ENCODE measurements at regions not wholly inside any gene's neighbourhood (a gene's known extent, or its start where the extent isn't known, plus 50 kb on each side); places are given as distances from the start of the nearest gene placed in this dataset.

DNA sequence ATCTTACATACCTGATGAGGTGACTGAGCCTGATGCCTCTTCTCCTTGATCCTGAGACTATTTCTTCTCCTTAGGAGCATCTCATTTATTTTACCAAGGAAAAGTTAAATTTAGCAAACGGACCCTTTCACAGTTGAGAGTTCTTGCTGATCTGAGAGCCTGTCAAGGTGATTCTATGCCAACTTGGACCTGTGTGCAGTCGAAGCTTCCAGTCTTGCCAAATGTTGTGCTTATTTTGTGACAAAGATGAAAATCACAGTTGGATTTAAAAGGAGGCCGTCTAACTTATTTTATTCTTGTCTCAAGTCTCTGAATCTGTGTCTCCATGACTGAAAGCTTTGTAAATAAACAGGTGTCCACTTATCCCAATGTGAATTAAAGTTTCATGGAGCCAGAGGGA lies 296.3 kb upstream of the EPHA3 start:
- no TSS peak for BruUV-seq (replicated peaks)
- no peak overlapping the region for H3K4me3 ChIP-seq (ENCODE audit: low read depth in 2 of 2, low read length in 2 of 2)
- TF ChIP-seq, protein P1, sequence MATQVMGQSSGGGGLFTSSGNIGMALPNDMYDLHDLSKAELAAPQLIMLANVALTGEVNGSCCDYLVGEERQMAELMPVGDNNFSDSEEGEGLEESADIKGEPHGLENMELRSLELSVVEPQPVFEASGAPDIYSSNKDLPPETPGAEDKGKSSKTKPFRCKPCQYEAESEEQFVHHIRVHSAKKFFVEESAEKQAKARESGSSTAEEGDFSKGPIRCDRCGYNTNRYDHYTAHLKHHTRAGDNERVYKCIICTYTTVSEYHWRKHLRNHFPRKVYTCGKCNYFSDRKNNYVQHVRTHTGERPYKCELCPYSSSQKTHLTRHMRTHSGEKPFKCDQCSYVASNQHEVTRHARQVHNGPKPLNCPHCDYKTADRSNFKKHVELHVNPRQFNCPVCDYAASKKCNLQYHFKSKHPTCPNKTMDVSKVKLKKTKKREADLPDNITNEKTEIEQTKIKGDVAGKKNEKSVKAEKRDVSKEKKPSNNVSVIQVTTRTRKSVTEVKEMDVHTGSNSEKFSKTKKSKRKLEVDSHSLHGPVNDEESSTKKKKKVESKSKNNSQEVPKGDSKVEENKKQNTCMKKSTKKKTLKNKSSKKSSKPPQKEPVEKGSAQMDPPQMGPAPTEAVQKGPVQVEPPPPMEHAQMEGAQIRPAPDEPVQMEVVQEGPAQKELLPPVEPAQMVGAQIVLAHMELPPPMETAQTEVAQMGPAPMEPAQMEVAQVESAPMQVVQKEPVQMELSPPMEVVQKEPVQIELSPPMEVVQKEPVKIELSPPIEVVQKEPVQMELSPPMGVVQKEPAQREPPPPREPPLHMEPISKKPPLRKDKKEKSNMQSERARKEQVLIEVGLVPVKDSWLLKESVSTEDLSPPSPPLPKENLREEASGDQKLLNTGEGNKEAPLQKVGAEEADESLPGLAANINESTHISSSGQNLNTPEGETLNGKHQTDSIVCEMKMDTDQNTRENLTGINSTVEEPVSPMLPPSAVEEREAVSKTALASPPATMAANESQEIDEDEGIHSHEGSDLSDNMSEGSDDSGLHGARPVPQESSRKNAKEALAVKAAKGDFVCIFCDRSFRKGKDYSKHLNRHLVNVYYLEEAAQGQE (IDR thresholded peaks at IDR 0.05; ENCODE audit: insufficient read depth in 1 of 2, low read depth in 2 of 2, low read length in 1 of 2), result no peak
- TF ChIP-seq, protein P2, sequence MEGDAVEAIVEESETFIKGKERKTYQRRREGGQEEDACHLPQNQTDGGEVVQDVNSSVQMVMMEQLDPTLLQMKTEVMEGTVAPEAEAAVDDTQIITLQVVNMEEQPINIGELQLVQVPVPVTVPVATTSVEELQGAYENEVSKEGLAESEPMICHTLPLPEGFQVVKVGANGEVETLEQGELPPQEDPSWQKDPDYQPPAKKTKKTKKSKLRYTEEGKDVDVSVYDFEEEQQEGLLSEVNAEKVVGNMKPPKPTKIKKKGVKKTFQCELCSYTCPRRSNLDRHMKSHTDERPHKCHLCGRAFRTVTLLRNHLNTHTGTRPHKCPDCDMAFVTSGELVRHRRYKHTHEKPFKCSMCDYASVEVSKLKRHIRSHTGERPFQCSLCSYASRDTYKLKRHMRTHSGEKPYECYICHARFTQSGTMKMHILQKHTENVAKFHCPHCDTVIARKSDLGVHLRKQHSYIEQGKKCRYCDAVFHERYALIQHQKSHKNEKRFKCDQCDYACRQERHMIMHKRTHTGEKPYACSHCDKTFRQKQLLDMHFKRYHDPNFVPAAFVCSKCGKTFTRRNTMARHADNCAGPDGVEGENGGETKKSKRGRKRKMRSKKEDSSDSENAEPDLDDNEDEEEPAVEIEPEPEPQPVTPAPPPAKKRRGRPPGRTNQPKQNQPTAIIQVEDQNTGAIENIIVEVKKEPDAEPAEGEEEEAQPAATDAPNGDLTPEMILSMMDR (IDR thresholded peaks at IDR 0.05), result no peak
- no peaks in the 10 kb centered on the region for H3K36me3 ChIP-seq (ENCODE audit: control insufficient read depth, insufficient read depth, low read length)
- no peak overlapping the region for H3K27ac ChIP-seq (ENCODE audit: low read length)
- POLR2A ChIA-PET, result no interaction called here
- intact Hi-C loops (cut with micrococcal nuclease; ENCODE audit: unreplicated experiment), result no loop called here
- in situ Hi-C loops (cut with HindIII; ENCODE audit: low pct_unique_long_range_greater_than_20kb, low sequenced_read_pairs), result no loop called here
- no peak for ATAC-seq
- no peak for DNase-seq (ENCODE audit: low read depth, low spot score)
- H3K4me1 ChIP-seq (ENCODE audit: control insufficient read depth, insufficient read depth, low read length), result no peaks in the 10 kb centered on the region
- H3K9me3 ChIP-seq (ENCODE audit: control insufficient read depth, insufficient read depth, low read depth, low read length), result no peaks in the 10 kb centered on the region
- CTCF ChIA-PET, result no interaction called here
- no peaks in the 10 kb centered on the region for H3K27me3 ChIP-seq (ENCODE audit: control insufficient read depth, insufficient read depth, low read length)

DNA sequence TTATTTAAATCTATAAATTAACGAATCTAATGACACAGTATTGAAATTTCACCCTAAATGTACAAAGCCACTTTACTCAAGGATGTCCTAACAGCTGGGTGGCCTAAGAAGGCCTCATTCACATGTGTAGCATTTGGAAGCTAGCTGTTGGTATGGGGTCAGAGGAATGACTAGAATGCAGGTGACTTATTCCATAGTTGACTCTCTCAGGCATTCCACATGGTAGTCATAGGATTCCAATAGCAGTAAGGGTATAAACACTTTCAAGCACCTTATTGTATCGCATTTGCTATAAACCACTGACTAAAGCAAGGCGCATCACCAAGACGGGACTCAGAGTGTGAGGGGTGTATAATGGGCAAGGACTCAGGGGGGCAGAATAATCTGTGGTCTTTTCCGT lies 294.8 kb upstream of the EPHA3 start:
- ChIA-PET CTCF (no interaction called here), POLR2A (no interaction called here)
- DNase-seq (ENCODE audit: low read depth, low spot score) (no peak), ATAC-seq (no peak)
- Histone ChIP-seq H3K4me1 (ENCODE audit: control insufficient read depth, insufficient read depth, low read length) (no peaks in the 10 kb centered on the region), H3K9me3 (ENCODE audit: control insufficient read depth, insufficient read depth, low read depth, low read length) (no peaks in the 10 kb centered on the region), H3K27me3 (ENCODE audit: control insufficient read depth, insufficient read depth, low read length) (no peaks in the 10 kb centered on the region), H3K4me3 (ENCODE audit: low read depth in 2 of 2, low read length in 2 of 2) (no peak overlapping the region), H3K27ac (ENCODE audit: low read length) (no peak overlapping the region), H3K36me3 (ENCODE audit: control insufficient read depth, insufficient read depth, low read length) (no peaks in the 10 kb centered on the region)
- TF ChIP-seq TCF7L2 (IDR thresholded peaks at IDR 0.05; ENCODE audit: low read depth, low read length), result no peak
- no peak for TF ChIP-seq POLR2AphosphoS5 (IDR thresholded peaks at IDR 0.05; ENCODE audit: low read depth, low read length)
- TF ChIP-seq, protein P2 (IDR thresholded peaks at IDR 0.05), result no peak
- no peak for TF ChIP-seq SIN3A (IDR thresholded peaks at IDR 0.05; ENCODE audit: borderline replicate concordance, insufficient read depth, low read depth, low read length)
- TF ChIP-seq, protein P1 (IDR thresholded peaks at IDR 0.05; ENCODE audit: insufficient read depth in 1 of 2, low read depth in 2 of 2, low read length in 1 of 2), result no peak
- in situ Hi-C loops (cut with HindIII; ENCODE audit: low pct_unique_long_range_greater_than_20kb, low sequenced_read_pairs), result no loop called here
- intact Hi-C loops (cut with micrococcal nuclease; ENCODE audit: unreplicated experiment), result no loop called here
- no TSS peak for BruUV-seq (replicated peaks)

Data from Panc1 (cell line).